IPS DF 6.9 (cell line): ENCODE measurements at regions not wholly inside any gene's neighbourhood (a gene's known extent, or its start where the extent isn't known, plus 50 kb on each side); places are given as distances from the start of the nearest gene placed in this dataset.

Source experiments
- DNase-seq: peaks from one replicate; pipeline ENCODE4 v3.0.0-alpha.2; 2013; ENCODE audit warnings: low read depth, low spot score
- H3K27ac ChIP-seq: one replicate; pipeline ENCODE4 v1.5.1; 2013; ENCODE audit warnings: low read length, control low read depth
- H3K27me3 ChIP-seq: 2 replicates; pipeline ENCODE4 v1.6.1; 2013; ENCODE audit warnings: mild to moderate bottlenecking, low read length; ENCODE audit not compliant: control insufficient read depth, insufficient read depth
- H3K36me3 ChIP-seq: 2 replicates; pipeline ENCODE4 v1.6.1; 2013; ENCODE audit warnings: low read length; ENCODE audit not compliant: control insufficient read depth, insufficient read depth
- H3K4me1 ChIP-seq: 2 replicates; pipeline ENCODE4 v1.6.1; 2013; ENCODE audit warnings: low read length; ENCODE audit not compliant: control insufficient read depth, insufficient read depth
- H3K4me3 ChIP-seq: 2 replicates; pipeline ENCODE4 v1.5.1; 2013; ENCODE audit warnings: mild to moderate bottlenecking, low read length
- H3K9me3 ChIP-seq: 2 replicates; pipeline ENCODE4 v1.6.1; 2013; ENCODE audit warnings: low read length, inconsistent platforms; ENCODE audit not compliant: control insufficient read depth, insufficient read depth
- WGBS: extraction: QIAGEN DNeasy Blood & Tissue Kit; methylation state at CpG from one replicate; pipeline ENCODE4 v1.1.7; 2013; ENCODE audit warnings: mixed read lengths, missing lambda C conversion rate; ENCODE audit not compliant: insufficient read length, insufficient coverage; 5-methylcytosine and 5-hydroxymethylcytosine counted together

DNA sequence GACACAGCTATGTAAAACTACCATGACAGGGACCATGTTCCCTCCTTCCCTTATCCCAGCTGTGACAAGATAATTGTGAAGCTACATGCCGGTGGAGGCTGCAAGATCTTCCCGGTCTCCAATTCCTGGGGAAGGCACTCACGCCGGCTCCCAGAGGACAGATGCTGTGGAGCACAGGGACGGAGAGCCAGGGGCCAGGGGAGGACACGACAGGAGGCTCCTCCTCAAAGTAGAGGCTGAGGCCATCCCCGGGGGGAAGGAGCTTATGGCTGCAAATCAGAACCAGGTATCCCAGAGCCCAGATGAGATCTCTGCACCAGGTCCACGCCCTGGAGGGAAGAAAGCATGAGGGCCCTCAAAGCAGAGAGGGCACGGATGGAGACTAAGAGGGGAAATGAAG lies 286.2 kb downstream of the TCERG1L start:
- H3K27ac ChIP-seq: no peak overlapping the region
- WGBS: no CpG with 5 or more reads among the region's 9 CpGs
- DNase-seq: no peak
- peaks cover 25% of the 10 kb centered on the region for H3K9me3 ChIP-seq
- no peaks in the 10 kb centered on the region for H3K4me1 ChIP-seq
- no peaks in the 10 kb centered on the region for H3K27me3 ChIP-seq
- H3K4me3 ChIP-seq: no peak overlapping the region
- H3K36me3 ChIP-seq: no peaks in the 10 kb centered on the region

DNA sequence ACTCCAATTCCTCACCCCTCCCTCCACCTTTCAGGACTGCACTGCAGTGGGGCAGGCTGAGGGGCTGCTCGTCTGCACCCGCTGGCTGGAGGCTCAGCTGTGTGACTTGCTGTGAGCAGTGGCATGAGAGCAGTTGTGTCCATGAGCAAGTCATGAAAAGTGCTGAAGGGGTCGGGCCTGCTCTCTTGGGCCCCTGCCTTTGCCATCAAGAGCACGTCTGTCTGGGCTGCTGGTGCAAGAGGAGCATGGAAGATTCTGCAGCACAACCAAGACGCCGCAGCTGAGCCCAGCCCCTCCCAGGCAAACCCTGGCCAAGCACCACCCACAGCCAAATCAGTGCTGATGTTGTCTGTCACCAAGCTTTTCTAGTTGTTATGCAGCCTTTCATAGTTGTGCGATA lies 284.3 kb downstream of the TCERG1L start:
- no CpG with 5 or more reads among the region's 7 CpGs for WGBS
- Histone ChIP-seq H3K36me3 (no peaks in the 10 kb centered on the region), H3K27ac (no peak overlapping the region), H3K4me1 (no peaks in the 10 kb centered on the region), H3K4me3 (no peak overlapping the region), H3K9me3 (peaks cover 17% of the 10 kb centered on the region), H3K27me3 (no peaks in the 10 kb centered on the region)
- DNase-seq: no peak

DNA sequence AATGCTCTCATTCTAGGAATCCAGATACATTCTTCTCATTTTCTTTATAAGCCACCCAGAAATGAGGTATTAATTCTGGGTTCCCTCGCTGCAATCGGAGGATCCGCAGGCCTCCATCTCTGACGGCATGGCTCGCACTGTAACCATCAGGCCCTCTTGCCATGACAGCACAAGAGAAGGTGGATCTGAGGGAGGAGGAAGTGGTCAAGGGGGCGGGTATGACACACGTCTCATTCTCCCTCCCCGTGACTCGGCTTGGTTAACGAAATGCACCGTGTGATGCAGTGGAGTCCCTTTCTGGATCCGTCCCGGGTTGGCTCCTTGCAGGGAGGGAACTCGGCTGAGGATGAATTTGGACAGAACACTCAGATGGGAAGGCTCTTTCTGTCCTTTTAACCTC lies 280.2 kb downstream of the TCERG1L start:
- Histone ChIP-seq H3K9me3 (peaks cover 18% of the 10 kb centered on the region), H3K27ac (no peak overlapping the region), H3K4me3 (no peak overlapping the region), H3K27me3 (no peaks in the 10 kb centered on the region), H3K36me3 (no peaks in the 10 kb centered on the region), H3K4me1 (no peaks in the 10 kb centered on the region)
- no CpG with 5 or more reads among the region's 14 CpGs for WGBS
- no peak for DNase-seq

DNA sequence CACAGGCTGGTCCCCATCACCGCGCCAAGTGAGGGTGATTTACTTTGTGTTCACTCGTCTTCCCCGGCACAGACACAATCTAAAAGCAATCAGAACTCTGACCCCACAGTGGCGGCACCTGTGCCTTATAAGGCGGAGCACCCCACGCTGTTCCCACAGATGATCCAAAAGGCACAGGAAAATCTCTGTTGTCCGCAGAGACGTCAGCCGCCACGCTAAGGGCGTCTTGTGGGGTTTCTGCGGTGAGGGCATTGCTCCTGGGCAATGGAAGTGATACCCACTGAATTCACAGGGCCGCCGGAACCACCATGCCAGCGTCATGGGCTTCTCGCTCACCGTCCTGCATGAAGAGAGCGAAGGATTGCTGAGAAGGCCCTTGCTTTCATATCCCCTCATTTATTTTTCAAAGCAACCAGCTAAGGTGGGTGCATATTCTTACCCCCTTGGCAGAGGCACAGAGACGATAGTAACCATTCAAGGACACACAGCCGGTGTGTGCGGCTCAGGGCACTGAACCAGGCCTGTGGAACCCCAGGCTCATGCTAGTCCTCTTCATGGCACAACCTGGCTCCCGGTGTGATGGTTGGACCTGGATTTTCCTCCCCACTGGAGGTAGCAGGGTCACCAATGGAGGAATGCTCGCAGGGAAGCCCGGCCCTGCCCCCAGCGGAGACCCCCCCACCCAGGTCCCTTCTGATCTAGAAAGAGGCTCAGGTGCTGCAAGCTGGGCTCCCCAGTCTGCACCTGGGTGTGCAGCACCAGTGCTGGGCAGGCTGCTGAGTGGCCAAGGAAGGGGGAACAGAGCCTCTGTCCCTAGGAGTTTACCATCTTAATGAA lies 279.0 kb downstream of the TCERG1L start:
- Histone ChIP-seq H3K27me3 (no peaks in the 10 kb centered on the region), H3K27ac (no peak overlapping the region), H3K4me3 (no peak overlapping the region), H3K36me3 (no peaks in the 10 kb centered on the region), H3K9me3 (peaks cover 20% of the 10 kb centered on the region), H3K4me1 (no peaks in the 10 kb centered on the region)
- no CpG with 5 or more reads among the region's 26 CpGs for WGBS
- no peak for DNase-seq

DNA sequence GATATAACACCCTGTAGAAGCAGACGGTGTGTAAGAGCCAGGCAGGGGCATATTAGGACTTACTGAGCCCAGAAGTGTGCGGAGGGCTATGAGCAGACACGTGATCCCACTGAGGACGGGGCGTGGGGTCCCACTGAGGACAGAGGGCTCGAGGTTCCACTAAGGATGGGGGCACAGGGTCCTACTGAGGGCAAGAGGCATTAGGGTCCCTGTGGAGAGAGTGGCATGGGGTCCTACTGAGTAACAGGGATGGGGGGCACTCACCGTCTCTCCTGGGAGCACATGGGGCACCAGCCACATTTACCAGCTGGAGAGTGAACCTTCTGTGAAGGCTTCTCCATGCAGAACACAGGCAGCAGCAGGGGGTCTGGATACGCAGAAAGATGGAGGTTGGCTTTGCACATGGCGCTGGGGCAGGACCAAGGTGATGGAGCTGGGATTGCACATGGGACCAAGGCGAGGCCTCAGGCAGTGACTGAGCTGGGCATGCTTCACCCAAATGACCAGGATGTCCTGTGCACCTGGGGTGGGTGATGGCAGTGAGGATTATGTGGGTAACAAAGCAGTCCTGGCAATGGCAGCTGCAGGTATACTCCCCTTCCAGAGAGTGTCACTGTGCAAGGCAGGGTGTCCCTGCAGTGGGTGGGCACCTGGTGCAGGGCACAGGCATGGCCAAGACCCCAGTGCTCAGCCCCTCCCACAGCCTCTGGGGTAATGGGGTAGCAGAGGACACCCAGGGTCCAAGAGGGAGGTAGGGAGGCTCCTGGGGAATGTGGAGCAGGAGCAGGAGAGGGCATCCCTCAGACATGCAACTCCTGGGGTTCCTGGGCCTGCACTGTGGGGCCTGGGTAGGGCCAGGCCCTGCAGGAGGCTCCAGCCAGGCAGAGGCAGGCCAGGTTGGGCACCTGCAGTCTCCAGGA lies 278.1 kb downstream of the TCERG1L start:
- Histone ChIP-seq H3K36me3 (no peaks in the 10 kb centered on the region), H3K27me3 (no peaks in the 10 kb centered on the region), H3K9me3 (peaks cover 22% of the 10 kb centered on the region), H3K4me1 (no peaks in the 10 kb centered on the region), H3K27ac (no peak overlapping the region), H3K4me3 (no peak overlapping the region)
- DNase-seq: no peak
- no CpG with 5 or more reads among the region's 10 CpGs for WGBS

DNA sequence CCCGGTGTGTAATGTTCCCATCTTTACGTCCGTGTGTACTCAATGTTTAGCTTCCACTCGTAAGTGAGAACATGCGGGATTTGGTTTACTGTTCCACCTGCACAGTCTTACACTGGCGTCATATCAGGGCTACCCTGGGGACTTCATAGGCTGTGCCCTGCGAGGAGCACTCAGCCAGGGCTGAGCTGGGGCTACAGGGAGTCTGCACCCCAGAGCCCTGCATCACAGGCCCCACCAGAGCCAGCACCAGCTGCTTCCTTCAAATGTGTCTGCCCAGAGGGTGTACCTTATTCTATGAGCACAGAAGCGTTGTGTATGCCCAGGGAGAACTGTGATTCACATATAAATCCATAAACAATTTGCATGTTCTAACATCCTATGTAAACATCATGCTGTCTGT lies 277.1 kb downstream of the TCERG1L start:
- H3K4me3 ChIP-seq: no peak overlapping the region
- H3K27ac ChIP-seq: no peak overlapping the region
- H3K36me3 ChIP-seq: no peaks in the 10 kb centered on the region
- H3K27me3 ChIP-seq: no peaks in the 10 kb centered on the region
- no peaks in the 10 kb centered on the region for H3K4me1 ChIP-seq
- WGBS: no CpG with 5 or more reads among the region's 8 CpGs
- no peak for DNase-seq
- H3K9me3 ChIP-seq: peaks cover 22% of the 10 kb centered on the region

DNA sequence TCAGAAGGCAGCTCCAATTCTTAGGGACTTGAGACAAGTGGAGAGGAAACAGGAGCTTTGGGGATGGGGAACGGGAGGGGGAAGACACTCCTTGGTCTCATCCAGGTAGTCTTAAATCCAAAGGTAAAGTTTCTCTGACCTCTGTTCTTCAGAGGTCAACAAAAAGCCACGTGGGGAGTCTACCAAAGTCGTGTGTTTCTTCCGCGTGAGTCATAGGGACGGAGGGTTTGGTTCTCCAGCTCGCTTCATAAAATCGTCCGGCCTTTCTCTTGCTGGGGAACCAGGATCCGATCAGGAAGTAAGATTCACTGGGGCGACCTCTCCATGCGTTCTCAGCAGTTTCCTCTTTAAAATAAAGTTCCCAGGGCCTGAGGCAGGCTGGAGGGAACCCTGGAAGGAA lies 275.7 kb downstream of the TCERG1L start:
- no peaks in the 10 kb centered on the region for H3K36me3 ChIP-seq
- peaks cover 22% of the 10 kb centered on the region for H3K9me3 ChIP-seq
- WGBS: no CpG with 5 or more reads among the region's 12 CpGs
- no peak for DNase-seq
- H3K27me3 ChIP-seq: no peaks in the 10 kb centered on the region
- no peaks in the 10 kb centered on the region for H3K4me1 ChIP-seq
- no peak overlapping the region for H3K4me3 ChIP-seq
- H3K27ac ChIP-seq: no peak overlapping the region

DNA sequence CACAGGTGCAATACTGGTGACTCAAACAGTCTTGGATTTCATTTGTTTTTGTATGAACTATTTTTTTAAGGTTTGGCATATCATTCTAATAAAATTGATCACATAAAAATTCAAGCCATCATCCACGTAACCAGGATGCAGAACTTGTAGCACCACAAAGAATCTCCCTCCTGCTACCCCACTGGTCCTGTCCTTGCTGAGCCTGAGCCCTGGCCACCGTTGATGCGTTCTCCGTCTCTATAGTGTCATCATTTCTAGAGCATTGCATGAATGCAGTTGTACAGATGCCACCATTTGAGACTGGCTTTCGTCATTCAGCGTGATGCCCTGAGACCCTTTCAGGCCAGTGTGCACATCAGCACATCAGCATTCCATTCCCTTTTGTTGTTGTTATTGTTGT lies 273.5 kb downstream of the TCERG1L start:
- Histone ChIP-seq H3K27ac (no peak overlapping the region), H3K4me3 (no peak overlapping the region), H3K36me3 (no peaks in the 10 kb centered on the region), H3K4me1 (no peaks in the 10 kb centered on the region), H3K27me3 (no peaks in the 10 kb centered on the region), H3K9me3 (peaks cover 22% of the 10 kb centered on the region)
- WGBS: no CpG with 5 or more reads among the region's 6 CpGs
- no peak for DNase-seq

DNA sequence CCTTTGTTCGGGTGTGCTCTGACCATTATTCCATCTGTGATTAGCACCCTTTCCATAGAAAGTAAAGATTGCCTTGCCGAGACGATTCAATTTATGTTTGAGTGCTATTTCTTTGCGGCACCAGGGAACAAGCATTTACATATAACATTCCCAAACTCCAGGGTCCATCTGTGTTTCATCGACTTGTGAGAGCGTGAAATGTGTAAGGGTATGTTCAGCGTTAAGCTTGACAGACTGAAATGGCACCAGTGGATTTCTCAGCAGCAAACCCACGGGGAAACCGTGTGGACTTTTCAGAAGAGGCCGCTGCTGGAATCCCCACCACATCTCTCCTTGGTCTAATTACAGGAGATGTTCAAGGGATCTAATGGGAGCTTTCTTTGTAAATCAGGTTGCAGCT lies 270.5 kb downstream of the TCERG1L start:
- no CpG with 5 or more reads among the region's 10 CpGs for WGBS

DNA sequence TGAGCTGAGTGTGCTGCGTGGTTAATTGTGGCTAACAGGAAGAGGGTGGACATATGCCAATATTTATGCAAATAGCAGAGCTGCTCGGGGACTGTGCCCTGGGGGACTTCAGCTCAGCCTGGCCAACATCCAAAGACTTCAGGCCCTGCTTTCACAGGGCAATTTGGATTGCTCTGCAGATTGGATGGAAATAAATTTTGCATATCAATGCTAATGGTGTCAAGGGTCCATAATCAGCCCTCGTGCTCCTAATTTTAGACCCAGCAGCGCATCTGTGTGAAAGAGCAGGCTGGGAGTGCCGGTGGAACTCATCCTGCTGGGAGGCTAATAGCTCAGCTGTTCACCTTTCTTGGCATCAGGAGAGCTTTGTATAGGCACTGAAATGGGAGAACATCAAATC lies 270.1 kb downstream of the TCERG1L start:
- H3K27me3 ChIP-seq: no peaks in the 10 kb centered on the region
- H3K9me3 ChIP-seq: peaks cover 16% of the 10 kb centered on the region
- 0 out of 2 replicates have a peak, but pooled peaks cover 2% of the 10 kb centered on the region for H3K36me3 ChIP-seq
- H3K27ac ChIP-seq: no peak overlapping the region
- no peak for DNase-seq
- no peak overlapping the region for H3K4me3 ChIP-seq
- WGBS: no CpG with 5 or more reads among the region's 5 CpGs
- H3K4me1 ChIP-seq: no peaks in the 10 kb centered on the region

More for the DNA sequence above, 270.5 kb downstream of the TCERG1L start:
- H3K9me3 ChIP-seq: peaks cover 17% of the 10 kb centered on the region
- no peaks in the 10 kb centered on the region for H3K36me3 ChIP-seq
- no peaks in the 10 kb centered on the region for H3K27me3 ChIP-seq
- DNase-seq: no peak
- H3K4me1 ChIP-seq: no peaks in the 10 kb centered on the region
- H3K4me3 ChIP-seq: no peak overlapping the region
- H3K27ac ChIP-seq: no peak overlapping the region
